HPDE6-E6E7 (cell line): ENCODE measurements at regions not wholly inside any gene's neighbourhood (a gene's known extent, or its start where the extent isn't known, plus 50 kb on each side); places are given as distances from the start of the nearest gene placed in this dataset.
"Not testable (repeated sequence)": the region's sequence is repeated elsewhere in the genome, so short reads cannot be mapped to it uniquely, and the experiment has no call there.

Experiments
- DNase-seq: peaks from one replicate; pipeline ENCODE4 v3.0.0; 2011; ENCODE audit warnings: missing footprints; ENCODE audit errors: extremely low spot score

GRCh38 chr4:151561551-151562256, 152.7 kb downstream of the FHIP1A start:
- DNase-seq, result no peak

GRCh38 chr4:151563194-151563593, 154.2 kb downstream of the FHIP1A start:
- no peak for DNase-seq

- no peak for DNase-seq
Observed at GRCh38 chr4:151564321-151564720, 155.3 kb downstream of the FHIP1A start.

- DNase-seq, result no peak
Observed at GRCh38 chr4:151565583-151565982, 156.6 kb downstream of the FHIP1A start.

- DNase-seq, result no peak
Observed at GRCh38 chr4:151566053-151566452, 157.1 kb downstream of the FHIP1A start.

GRCh38 chr4:151567056-151567455, 158.1 kb downstream of the FHIP1A start:
- DNase-seq, result no peak

- DNase-seq, result no peak
Observed at GRCh38 chr4:151568966-151569365, 160.0 kb downstream of the FHIP1A start.

- DNase-seq, result no peak
Observed at GRCh38 chr4:151569650-151570049, 160.7 kb downstream of the FHIP1A start.

GRCh38 chr4:151573474-151573873, 164.5 kb downstream of the FHIP1A start:
- DNase-seq, result no peak

GRCh38 chr4:151573945-151574344, 165.0 kb downstream of the FHIP1A start:
- peak; percentile 27 for DNase-seq

GRCh38 chr4:151574968-151575367, 166.0 kb downstream of the FHIP1A start:
- no peak for DNase-seq

GRCh38 chr4:151575646-151576045, 166.7 kb downstream of the FHIP1A start:
- DNase-seq, result no peak

GRCh38 chr4:151576627-151577026, 167.7 kb downstream of the FHIP1A start:
- no peak for DNase-seq

GRCh38 chr4:151581570-151581969, 172.6 kb downstream of the FHIP1A start:
- DNase-seq, result no peak

GRCh38 chr4:151582098-151582497, 173.1 kb downstream of the FHIP1A start:
- no peak for DNase-seq

GRCh38 chr4:151583157-151583914, 174.4 kb downstream of the FHIP1A start:
- DNase-seq, result no peak

GRCh38 chr4:151584101-151584500, 175.1 kb downstream of the FHIP1A start:
- DNase-seq, result no peak

GRCh38 chr4:151595629-151596028, 165.2 kb downstream of the GATB start:
- DNase-seq, result not testable (repeated sequence)

- DNase-seq, result not testable (repeated sequence)
Observed at GRCh38 chr4:151597691-151598090, 163.1 kb downstream of the GATB start.

- DNase-seq, result no peak
Observed at GRCh38 chr4:151599863-151600262, 160.9 kb downstream of the GATB start.

- no peak for DNase-seq
Observed at GRCh38 chr4:151600432-151600831, 160.4 kb downstream of the GATB start.

GRCh38 chr4:151603377-151603776, 157.4 kb downstream of the GATB start:
- DNase-seq, result no peak

GRCh38 chr4:151604238-151604637, 156.6 kb downstream of the GATB start:
- no peak for DNase-seq
